NCI-H748 treated with DMSO at 0.1 percent for 48 hours (cell line): ENCODE measurements at regions not wholly inside any gene's neighbourhood (a gene's known extent, or its start where the extent isn't known, plus 50 kb on each side); places are given as distances from the start of the nearest gene placed in this dataset.

ENCODE experiments used
- DNase-seq: peaks from one replicate; lab custom pipeline; 2025; lab: John Stamatoyannopoulos, UW

- no peak for DNase-seq
These were observed 50.2 kb upstream of the VTCN1 start for GRCh38 chr1:117260761-117261423.
